HG02938 (cell line): ENCODE measurements at regions not wholly inside any gene's neighbourhood (a gene's known extent, or its start where the extent isn't known, plus 50 kb on each side); places are given as distances from the start of the nearest gene placed in this dataset.

Experiments used
- ATAC-seq: cut with Tn5 transposase; IDR thresholded peaks from one replicate; pipeline ENCODE4 v1.9.1; 2021; ENCODE audit warnings: mild to moderate bottlenecking, moderate library complexity; ENCODE audit not compliant: unreplicated experiment

- no peak for ATAC-seq
These were observed 72.0 kb downstream of the RGS12 start for GRCh38 chr4:3364634-3365314.

- ATAC-seq, result no peak
These were observed 72.5 kb downstream of the RGS12 start for GRCh38 chr4:3365326-3365725.

- no peak for ATAC-seq
These were observed 73.3 kb downstream of the RGS12 start for GRCh38 chr4:3365871-3366842.

GRCh38 chr4:3366893-3367775 lies 74.3 kb downstream of the RGS12 start:
- no peak for ATAC-seq

GRCh38 chr4:3367866-3368265 lies 73.9 kb upstream of the HGFAC start:
- no peak for ATAC-seq

- no peak for ATAC-seq
These were observed 73.4 kb upstream of the HGFAC start for GRCh38 chr4:3368334-3368733.

GRCh38 chr4:3368841-3369760 lies 72.7 kb upstream of the HGFAC start:
- no peak for ATAC-seq

- no peak for ATAC-seq
These were observed 71.7 kb upstream of the HGFAC start for GRCh38 chr4:3369781-3370674.

GRCh38 chr4:3371033-3372001 lies 70.5 kb upstream of the HGFAC start:
- ATAC-seq, result no peak

GRCh38 chr4:3372264-3372932 lies 69.4 kb upstream of the HGFAC start:
- no peak for ATAC-seq

GRCh38 chr4:3372933-3373465 lies 68.8 kb upstream of the HGFAC start:
- no peak for ATAC-seq

- ATAC-seq, result no peak
These were observed 68.3 kb upstream of the HGFAC start for GRCh38 chr4:3373468-3373867.

GRCh38 chr4:3374011-3374645 lies 67.6 kb upstream of the HGFAC start:
- ATAC-seq, result no peak

GRCh38 chr4:3374667-3375066 lies 67.1 kb upstream of the HGFAC start:
- no peak for ATAC-seq

GRCh38 chr4:3375688-3376087 lies 66.1 kb upstream of the HGFAC start:
- no peak for ATAC-seq

GRCh38 chr4:3376266-3376665 lies 65.5 kb upstream of the HGFAC start:
- ATAC-seq, result no peak

- no peak for ATAC-seq
These were observed 64.2 kb upstream of the HGFAC start for GRCh38 chr4:3377557-3377956.
